IMR-90 (cell line): ENCODE measurements at regions not wholly inside any gene's neighbourhood (a gene's known extent, or its start where the extent isn't known, plus 50 kb on each side); places are given as distances from the start of the nearest gene placed in this dataset.

Source experiments
- ATAC-seq: fragments of 200-7000 bp; cut with Tn5 transposase; 2 replicates; pipeline ENCODE4 v1.9.1; 2020; ENCODE audit warnings: low read depth, mild to moderate bottlenecking, moderate library complexity
- BruUV-seq: library from RNA; stranded (reverse); fragments of 400-500 nt; replicated peaks from 2 replicates; lab custom pipeline; 2021; lab: Mats Ljungman, UMichigan
- CTCF ChIA-PET: fragments of 300-600 bp; formaldehyde crosslinking; extraction: SDS; loops from one replicate; lab custom pipeline; 2021; ENCODE audit warnings: antibody characterized with exemption; lab: Yijun Ruan, JAX
- POLR2A ChIA-PET: fragments of 300-600 bp; sonication (Branson Sonifier 250); formaldehyde crosslinking; loops from one replicate; lab custom pipeline; 2022; ENCODE audit warnings: antibody characterized with exemption; ENCODE audit not compliant: unreplicated experiment; lab: Charles Lee
- DNase-seq: peaks from one replicate; pipeline ENCODE4 v3.0.0; 2013
- H2AFZ ChIP-seq: replicated peaks from 2 replicates; pipeline ENCODE3; 2013; ENCODE audit warnings: low read length, mild to moderate bottlenecking; ENCODE audit not compliant: poor library complexity
- H2AK5ac ChIP-seq: 2 replicates; pipeline ENCODE4 v1.6.1; 2013; ENCODE audit warnings: low read depth, low read length, inconsistent platforms
- H2AK9ac ChIP-seq: replicated peaks from 2 replicates; pipeline ENCODE3; 2013; ENCODE audit warnings: mild to moderate bottlenecking, low read depth, low read length, moderate library complexity; ENCODE audit not compliant: poor library complexity
- H2BK120ac ChIP-seq: 2 replicates; pipeline ENCODE4 v1.6.1; 2013; ENCODE audit warnings: low read depth, low read length, inconsistent platforms
- H2BK15ac ChIP-seq: 3 replicates; pipeline ENCODE4 v1.6.1; 2013; ENCODE audit warnings: low read depth, low read length, inconsistent platforms
- H2BK20ac ChIP-seq: 2 replicates; pipeline ENCODE4 v1.6.1; 2013; ENCODE audit warnings: low read depth, mild to moderate bottlenecking, inconsistent platforms, low read length, moderate library complexity
- H2BK5ac ChIP-seq: 2 replicates; pipeline ENCODE4 v1.6.1; 2013; ENCODE audit warnings: mild to moderate bottlenecking, low read depth, low read length, inconsistent platforms; ENCODE audit not compliant: poor library complexity, severe bottlenecking
- H3K14ac ChIP-seq: replicated peaks from 2 replicates; pipeline ENCODE4 v1.6.1; 2013; ENCODE audit warnings: low read depth, low read length, inconsistent platforms
- H3K18ac ChIP-seq: 2 replicates; pipeline ENCODE4 v1.6.1; 2013; ENCODE audit warnings: low read depth, low read length, control low read depth
- H3K23ac ChIP-seq: 2 replicates; pipeline ENCODE4 v1.6.1; 2013; ENCODE audit warnings: low read depth, low read length, inconsistent platforms
- H3K27ac ChIP-seq: 2 replicates; pipeline ENCODE4 v1.5.1; 2013; ENCODE audit warnings: mild to moderate bottlenecking, control low read depth, low read length; ENCODE audit not compliant: insufficient read depth
- H3K27me3 ChIP-seq: 2 replicates; pipeline ENCODE4 v1.6.1; 2013; ENCODE audit warnings: low read length; ENCODE audit not compliant: control insufficient read depth, insufficient read depth
- H3K36me3 ChIP-seq: 2 replicates; pipeline ENCODE4 v1.6.1; 2013; ENCODE audit warnings: low read length, mixed read lengths; ENCODE audit not compliant: control insufficient read depth, insufficient read depth
- H3K4ac ChIP-seq: 2 replicates; pipeline ENCODE4 v1.6.1; 2013; ENCODE audit warnings: low read depth, low read length, inconsistent platforms
- H3K4me1 ChIP-seq: 2 replicates; pipeline ENCODE4 v1.6.1; 2013; ENCODE audit warnings: low read length, mixed read lengths; ENCODE audit not compliant: control insufficient read depth, insufficient read depth
- H3K4me2 ChIP-seq: 2 replicates; pipeline ENCODE4 v1.6.1; 2013; ENCODE audit warnings: low read depth, mild to moderate bottlenecking, control low read depth, low read length, moderate library complexity
- H3K4me3 ChIP-seq: 2 replicates; pipeline ENCODE4 v1.5.1; 2013; ENCODE audit warnings: low read depth, mild to moderate bottlenecking, control low read depth, low read length, moderate library complexity; ENCODE audit not compliant: insufficient read depth
- H3K56ac ChIP-seq: 2 replicates; pipeline ENCODE4 v1.6.1; 2013; ENCODE audit warnings: low read length, inconsistent platforms; ENCODE audit not compliant: insufficient read depth; ENCODE audit errors: extremely low read depth
- H3K79me1 ChIP-seq, 2 experiments: 2 replicates each; pipeline ENCODE4 v1.6.1; 2013; ENCODE audit warnings: low read length in 2 of 2, inconsistent platforms in 1 of 2, low read depth in 1 of 2
- H3K9ac ChIP-seq: 2 replicates; pipeline ENCODE4 v1.6.1; 2013; ENCODE audit warnings: low read depth, low read length, control low read depth
- H3K9me1 ChIP-seq: 2 replicates; pipeline ENCODE4 v1.6.1; 2013; ENCODE audit warnings: low read length, inconsistent platforms; ENCODE audit not compliant: insufficient read depth
- H3K9me3 ChIP-seq: 2 replicates; pipeline ENCODE4 v1.6.1; 2013; ENCODE audit warnings: low read length; ENCODE audit not compliant: control insufficient read depth, insufficient read depth
- H4K20me1 ChIP-seq: 2 replicates; pipeline ENCODE4 v1.6.1; 2013; ENCODE audit warnings: low read length, inconsistent platforms; ENCODE audit not compliant: insufficient read depth
- H4K5ac ChIP-seq: 2 replicates; pipeline ENCODE4 v1.6.1; 2013; ENCODE audit warnings: mild to moderate bottlenecking, low read depth, low read length, control low read depth
- H4K8ac ChIP-seq, 2 experiments: 2 replicates each; pipeline ENCODE4 v1.6.1; 2013; ENCODE audit warnings: low read depth in 2 of 2, low read length in 2 of 2, control low read depth in 1 of 2, inconsistent platforms in 1 of 2
- H4K91ac ChIP-seq: 2 replicates; pipeline ENCODE4 v1.6.1; 2013; ENCODE audit warnings: low read depth, low read length, inconsistent platforms; ENCODE audit not compliant: insufficient read depth
- BHLHE40 ChIP-seq: fragments of 150-350 bp; IDR thresholded peaks from 2 replicates; pipeline ENCODE4 v1.6.1; 2016; ENCODE audit warnings: mild to moderate bottlenecking, low read depth, low read length
- CEBPB ChIP-seq: IDR thresholded peaks from 2 replicates; pipeline ENCODE4 v1.6.1; 2012; ENCODE audit warnings: low read depth, low read length, improper control_type of control experiment
- CHD1 ChIP-seq: IDR thresholded peaks from 2 replicates; pipeline ENCODE4 v1.6.1; 2012; ENCODE audit warnings: low read depth, low read length, improper control_type of control experiment
- FOS ChIP-seq: fragments of 150-350 bp; IDR thresholded peaks from 2 replicates; pipeline ENCODE4 v1.6.1; 2016; ENCODE audit warnings: low read depth, low read length
- MAFK ChIP-seq: IDR thresholded peaks from 2 replicates; pipeline ENCODE4 v1.6.1; 2012; ENCODE audit warnings: low read depth, low read length, improper control_type of control experiment
- MAZ ChIP-seq: IDR thresholded peaks from 2 replicates; pipeline ENCODE4 v1.6.1; 2012; ENCODE audit warnings: low read depth, mild to moderate bottlenecking, low read length, improper control_type of control experiment, moderate library complexity, borderline replicate concordance
- MXI1 ChIP-seq: IDR thresholded peaks from 2 replicates; pipeline ENCODE4 v1.6.1; 2012; ENCODE audit warnings: low read depth, mild to moderate bottlenecking, low read length, moderate library complexity, borderline replicate concordance
- NFE2L2 ChIP-seq: fragments of 150-350 bp; IDR thresholded peaks from 2 replicates; pipeline ENCODE4 v1.6.1; 2016; ENCODE audit warnings: low read depth, mild to moderate bottlenecking, low read length
- POLR2A ChIP-seq: IDR thresholded peaks from 2 replicates; pipeline ENCODE4 v1.6.1; 2012; ENCODE audit warnings: mild to moderate bottlenecking, low read depth, low read length
- RAD21 ChIP-seq: IDR thresholded peaks from 2 replicates; pipeline ENCODE4 v1.6.1; 2012; ENCODE audit warnings: low read length, improper control_type of control experiment
- RCOR1 ChIP-seq: IDR thresholded peaks from 2 replicates; pipeline ENCODE4 v1.6.1; 2012; ENCODE audit warnings: mild to moderate bottlenecking, low read length, improper control_type of control experiment; ENCODE audit not compliant: insufficient replicate concordance
- RFX5 ChIP-seq: IDR thresholded peaks from 2 replicates; pipeline ENCODE4 v1.8.0; 2012; ENCODE audit warnings: low read depth, mild to moderate bottlenecking, low read length, moderate library complexity
- SMC3 ChIP-seq: fragments of 150-350 bp; IDR thresholded peaks from 2 replicates; pipeline ENCODE4 v1.6.1; 2016; ENCODE audit warnings: low read depth, mild to moderate bottlenecking, antibody characterized with exemption, low read length, moderate library complexity
- USF2 ChIP-seq: fragments of 150-350 bp; IDR thresholded peaks from 2 replicates; pipeline ENCODE4 v1.6.1; 2017; ENCODE audit warnings: mild to moderate bottlenecking, antibody characterized with exemption, low read length, low read depth
- WGBS, 2 experiments: methylation state at CpG; one replicate each; pipeline versions ENCODE4 v1.1.5 to v1.1.7; 2013; ENCODE audit warnings: missing lambda C conversion rate in 2 of 2; ENCODE audit not compliant: insufficient read length in 1 of 2; ENCODE audit errors: extremely low coverage in 2 of 2; 5-methylcytosine and 5-hydroxymethylcytosine counted together
- dilution Hi-C: fragments of 300-500 bp; cut with HindIII; formaldehyde crosslinking; loops from one replicate; pipeline ENCODE4 v1.14.3; 2018; ENCODE audit warnings: low sequenced_read_pairs; ENCODE audit not compliant: unreplicated experiment
- in situ Hi-C: fragments of 300-500 bp; cut with MboI; formaldehyde crosslinking; loops from 3 replicates; pipeline ENCODE4 v1.14.3; 2019; ENCODE audit warnings: low sequenced_read_pairs, inconsistent platforms, mixed read lengths
- intact Hi-C: fragments of 100-400 bp; cut with micrococcal nuclease; formaldehyde crosslinking; loops from 2 replicates; pipeline ENCODE4 v1.10.0; 2022
- TF ChIP-seq, protein P1 (sequence below): fragments of 150-350 bp; IDR thresholded peaks from 2 replicates; pipeline ENCODE4 v1.6.1; 2016; ENCODE audit warnings: low read depth, mild to moderate bottlenecking, low read length, moderate library complexity, borderline replicate concordance
- TF ChIP-seq, protein P2 (sequence below): conservative IDR thresholded peaks from 2 replicates; pipeline ENCODE4 v1.5.1; 2012; ENCODE audit warnings: mild to moderate bottlenecking, low read depth, low read length, improper control_type of control experiment

- in situ Hi-C loops (no loop called here), dilution Hi-C loops (no loop called here), intact Hi-C loops (no loop called here)
- Histone ChIP-seq H3K23ac (no peak overlapping the region), H3K4me3 (no peak overlapping the region), H4K91ac (no peak overlapping the region), H2BK5ac (no peak overlapping the region), H2AFZ (no peak overlapping the region), H3K4ac (no peak overlapping the region), H3K56ac (no peak overlapping the region), H3K9ac (no peak overlapping the region), H2BK120ac (no peak overlapping the region), H2AK5ac (no peak overlapping the region), H3K14ac (no peak overlapping the region), H3K27me3 (no peaks in the 10 kb centered on the region), H4K5ac (no peak overlapping the region), H3K36me3 (no peaks in the 10 kb centered on the region), H3K4me1 (no peaks in the 10 kb centered on the region), H3K18ac (no peak overlapping the region), H3K79me1 (no peaks in the 10 kb centered on the region), H4K20me1 (no peaks in the 10 kb centered on the region), H2BK20ac (no peak overlapping the region), H4K8ac (no peak overlapping the region), H3K9me1 (no peaks in the 10 kb centered on the region), H3K4me2 (no peak overlapping the region), H3K27ac (no peak overlapping the region), H2BK15ac (no peak overlapping the region), H2AK9ac (no peak overlapping the region), H3K9me3 (no peaks in the 10 kb centered on the region)
- ChIA-PET CTCF (no interaction called here), POLR2A (no interaction called here)
- no peak for ATAC-seq
- no TSS peak for BruUV-seq
- no CpG with 5 or more reads among the region's 2 CpGs for WGBS, 2 experiments
- no peak for DNase-seq
- TF ChIP-seq MAZ (no peak), SMC3 (no peak), NFE2L2 (no peak), BHLHE40 (no peak), FOS (no peak), RFX5 (no peak), CEBPB (no peak), MAFK (no peak), USF2 (no peak), CHD1 (no peak), MXI1 (no peak), RCOR1 (no peak), RAD21 (no peak), POLR2A (no peak)
- TF ChIP-seq, protein P1, sequence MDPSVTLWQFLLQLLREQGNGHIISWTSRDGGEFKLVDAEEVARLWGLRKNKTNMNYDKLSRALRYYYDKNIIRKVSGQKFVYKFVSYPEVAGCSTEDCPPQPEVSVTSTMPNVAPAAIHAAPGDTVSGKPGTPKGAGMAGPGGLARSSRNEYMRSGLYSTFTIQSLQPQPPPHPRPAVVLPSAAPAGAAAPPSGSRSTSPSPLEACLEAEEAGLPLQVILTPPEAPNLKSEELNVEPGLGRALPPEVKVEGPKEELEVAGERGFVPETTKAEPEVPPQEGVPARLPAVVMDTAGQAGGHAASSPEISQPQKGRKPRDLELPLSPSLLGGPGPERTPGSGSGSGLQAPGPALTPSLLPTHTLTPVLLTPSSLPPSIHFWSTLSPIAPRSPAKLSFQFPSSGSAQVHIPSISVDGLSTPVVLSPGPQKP = no peak
- TF ChIP-seq, protein P2, sequence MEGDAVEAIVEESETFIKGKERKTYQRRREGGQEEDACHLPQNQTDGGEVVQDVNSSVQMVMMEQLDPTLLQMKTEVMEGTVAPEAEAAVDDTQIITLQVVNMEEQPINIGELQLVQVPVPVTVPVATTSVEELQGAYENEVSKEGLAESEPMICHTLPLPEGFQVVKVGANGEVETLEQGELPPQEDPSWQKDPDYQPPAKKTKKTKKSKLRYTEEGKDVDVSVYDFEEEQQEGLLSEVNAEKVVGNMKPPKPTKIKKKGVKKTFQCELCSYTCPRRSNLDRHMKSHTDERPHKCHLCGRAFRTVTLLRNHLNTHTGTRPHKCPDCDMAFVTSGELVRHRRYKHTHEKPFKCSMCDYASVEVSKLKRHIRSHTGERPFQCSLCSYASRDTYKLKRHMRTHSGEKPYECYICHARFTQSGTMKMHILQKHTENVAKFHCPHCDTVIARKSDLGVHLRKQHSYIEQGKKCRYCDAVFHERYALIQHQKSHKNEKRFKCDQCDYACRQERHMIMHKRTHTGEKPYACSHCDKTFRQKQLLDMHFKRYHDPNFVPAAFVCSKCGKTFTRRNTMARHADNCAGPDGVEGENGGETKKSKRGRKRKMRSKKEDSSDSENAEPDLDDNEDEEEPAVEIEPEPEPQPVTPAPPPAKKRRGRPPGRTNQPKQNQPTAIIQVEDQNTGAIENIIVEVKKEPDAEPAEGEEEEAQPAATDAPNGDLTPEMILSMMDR = no peak
These were observed 382.5 kb downstream of the NYAP2 start for GRCh38 chr2:225781991-225782390.
